ENCODE measurements at regions not wholly inside any gene's neighbourhood (a gene's known extent, or its start where the extent isn't known, plus 50 kb on each side); places are given as distances from the start of the nearest gene placed in this dataset.

DNA sequence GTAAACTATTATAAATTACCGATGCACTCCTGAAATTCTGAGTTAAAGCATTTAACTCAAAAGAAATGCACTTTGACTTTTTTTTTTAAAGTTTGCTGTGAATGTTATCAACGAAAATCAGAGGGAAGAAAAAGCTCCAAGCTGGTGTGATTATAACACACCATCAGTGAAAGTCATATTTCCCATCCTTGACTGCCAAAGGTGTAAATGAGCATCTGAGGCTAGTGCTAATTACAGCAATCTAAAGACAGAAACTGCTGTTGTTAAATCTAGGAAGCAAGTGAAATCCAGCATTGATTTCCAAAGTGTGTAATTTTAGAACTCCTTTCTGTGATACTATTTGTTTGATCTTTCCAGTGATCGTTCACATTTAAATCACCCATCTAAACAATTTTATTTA, 1538.8 kb downstream of the TECRL start:
- no peak overlapping the region for H2BK20ac ChIP-seq (ENCODE audit: low read depth, low read length)
- H4K8ac ChIP-seq (ENCODE audit: low read depth in 2 of 2, low read length in 2 of 2) = no peak overlapping the region
- H4K91ac ChIP-seq (ENCODE audit: insufficient read depth, low read depth, low read length) = no peak overlapping the region
- no peak overlapping the region for H3K27ac ChIP-seq (ENCODE audit: insufficient read depth, low read length)
- no peak for DNase-seq
- intact Hi-C loops (cut with micrococcal nuclease) = no loop called here
- H4K5ac ChIP-seq (ENCODE audit: low read depth, low read length) = no peak overlapping the region
- H2AFZ ChIP-seq (replicated peaks; ENCODE audit: low read length, poor library complexity) = no peak overlapping the region
- no peak overlapping the region for H3K4ac ChIP-seq (ENCODE audit: low read depth, low read length)
- no peaks in the 10 kb centered on the region for H3K36me3 ChIP-seq (ENCODE audit: control insufficient read depth, insufficient read depth, low read length)
- H3K23ac ChIP-seq (ENCODE audit: low read depth, low read length) = no peak overlapping the region
- H3K14ac ChIP-seq (replicated peaks; ENCODE audit: low read depth, low read length) = no peak overlapping the region
- no peaks in the 10 kb centered on the region for H3K4me1 ChIP-seq (ENCODE audit: control insufficient read depth, insufficient read depth, low read length)
- no peaks in the 10 kb centered on the region for H3K9me1 ChIP-seq (ENCODE audit: insufficient read depth, low read length)
- H3K9ac ChIP-seq (ENCODE audit: low read depth, low read length) = no peak overlapping the region
- H2BK120ac ChIP-seq (ENCODE audit: low read depth, low read length) = no peak overlapping the region
- no peaks in the 10 kb centered on the region for H3K79me1 ChIP-seq (ENCODE audit: low read depth in 1 of 2, low read length in 2 of 2)
- H3K9me3 ChIP-seq (ENCODE audit: control insufficient read depth, insufficient read depth, low read length) = peaks cover 6% of the 10 kb centered on the region; the same call in 1 of the 2 replicates
- H2AK9ac ChIP-seq (replicated peaks; ENCODE audit: low read depth, low read length, poor library complexity) = no peak overlapping the region
- no peaks in the 10 kb centered on the region for H4K20me1 ChIP-seq (ENCODE audit: insufficient read depth, low read length)
- H3K18ac ChIP-seq (ENCODE audit: low read depth, low read length) = no peak overlapping the region
- H3K4me2 ChIP-seq (ENCODE audit: low read depth, low read length) = no peak overlapping the region
- no peak overlapping the region for H2AK5ac ChIP-seq (ENCODE audit: low read depth, low read length)
- H3K27me3 ChIP-seq (ENCODE audit: control insufficient read depth, insufficient read depth, low read length) = no peaks in the 10 kb centered on the region
- ChIA-PET CTCF (no interaction called here), POLR2A (ENCODE audit: unreplicated experiment) (no interaction called here)
- no peak overlapping the region for H2BK15ac ChIP-seq (ENCODE audit: low read depth, low read length)
- no peak overlapping the region for H3K4me3 ChIP-seq (ENCODE audit: insufficient read depth, low read depth, low read length)
- in situ Hi-C loops (cut with MboI; ENCODE audit: low sequenced_read_pairs) = no loop called here
- no peak for ATAC-seq (ENCODE audit: low read depth)
- dilution Hi-C loops (cut with HindIII; ENCODE audit: low sequenced_read_pairs, unreplicated experiment) = no loop called here
- BruUV-seq (replicated peaks) = no TSS peak
- H2BK5ac ChIP-seq (ENCODE audit: low read depth, low read length, poor library complexity, severe bottlenecking) = no peak overlapping the region
- H3K56ac ChIP-seq (ENCODE audit: extremely low read depth, insufficient read depth, low read length) = no peak overlapping the region
- WGBS, 2 experiments (ENCODE audit: extremely low coverage in 2 of 2, insufficient read length in 1 of 2) = no CpG with 5 or more reads among the region's 3 CpGs
- no peak for TF ChIP-seq RCOR1 (IDR thresholded peaks at IDR 0.05; ENCODE audit: insufficient replicate concordance, low read length)
- TF ChIP-seq FOS (IDR thresholded peaks at IDR 0.05; ENCODE audit: low read depth, low read length) = no peak
- no peak for TF ChIP-seq NFE2L2 (IDR thresholded peaks at IDR 0.05; ENCODE audit: low read depth, low read length)
- TF ChIP-seq POLR2A (IDR thresholded peaks at IDR 0.05; ENCODE audit: low read depth, low read length) = no peak
- TF ChIP-seq CEBPB (IDR thresholded peaks at IDR 0.05; ENCODE audit: low read depth, low read length) = no peak

All from IMR-90 (cell line).